ENCODE measurements at regions not wholly inside any gene's neighbourhood (a gene's known extent, or its start where the extent isn't known, plus 50 kb on each side); places are given as distances from the start of the nearest gene placed in this dataset.

GRCh38 chr11:29231991-29232390, 784.8 kb downstream of the KCNA4 start:
- TF ChIP-seq ZNF366 (tag by site-specific recombination; conservative IDR thresholded peaks at IDR 0.05): no peak
- no peak for TF ChIP-seq ZNF274 (IDR thresholded peaks at IDR 0.05; ENCODE audit: low read length)
- no peak for TF ChIP-seq ZNF274 (tag by site-specific recombination; IDR thresholded peaks at IDR 0.05; ENCODE audit: borderline replicate concordance)
- no peak for TF ChIP-seq ZFP41 (tag by site-specific recombination; IDR thresholded peaks at IDR 0.05; ENCODE audit: borderline replicate concordance)
- TF ChIP-seq ZNF239 (tag by site-specific recombination; IDR thresholded peaks at IDR 0.05): no peak
- TF ChIP-seq YY1 (tag by site-specific recombination; IDR thresholded peaks at IDR 0.05): no peak
- TF ChIP-seq ZNF549 (tag by site-specific recombination; IDR thresholded peaks at IDR 0.05): no peak
- TF ChIP-seq ZNF37A (tag by site-specific recombination; IDR thresholded peaks at IDR 0.05): no peak
- no peak for TF ChIP-seq ZNF138 (tag by site-specific recombination; IDR thresholded peaks at IDR 0.05; ENCODE audit: borderline replicate concordance)
- TF ChIP-seq FEZF1 (tag by site-specific recombination; IDR thresholded peaks at IDR 0.05): no peak
- TF ChIP-seq, protein P1, sequence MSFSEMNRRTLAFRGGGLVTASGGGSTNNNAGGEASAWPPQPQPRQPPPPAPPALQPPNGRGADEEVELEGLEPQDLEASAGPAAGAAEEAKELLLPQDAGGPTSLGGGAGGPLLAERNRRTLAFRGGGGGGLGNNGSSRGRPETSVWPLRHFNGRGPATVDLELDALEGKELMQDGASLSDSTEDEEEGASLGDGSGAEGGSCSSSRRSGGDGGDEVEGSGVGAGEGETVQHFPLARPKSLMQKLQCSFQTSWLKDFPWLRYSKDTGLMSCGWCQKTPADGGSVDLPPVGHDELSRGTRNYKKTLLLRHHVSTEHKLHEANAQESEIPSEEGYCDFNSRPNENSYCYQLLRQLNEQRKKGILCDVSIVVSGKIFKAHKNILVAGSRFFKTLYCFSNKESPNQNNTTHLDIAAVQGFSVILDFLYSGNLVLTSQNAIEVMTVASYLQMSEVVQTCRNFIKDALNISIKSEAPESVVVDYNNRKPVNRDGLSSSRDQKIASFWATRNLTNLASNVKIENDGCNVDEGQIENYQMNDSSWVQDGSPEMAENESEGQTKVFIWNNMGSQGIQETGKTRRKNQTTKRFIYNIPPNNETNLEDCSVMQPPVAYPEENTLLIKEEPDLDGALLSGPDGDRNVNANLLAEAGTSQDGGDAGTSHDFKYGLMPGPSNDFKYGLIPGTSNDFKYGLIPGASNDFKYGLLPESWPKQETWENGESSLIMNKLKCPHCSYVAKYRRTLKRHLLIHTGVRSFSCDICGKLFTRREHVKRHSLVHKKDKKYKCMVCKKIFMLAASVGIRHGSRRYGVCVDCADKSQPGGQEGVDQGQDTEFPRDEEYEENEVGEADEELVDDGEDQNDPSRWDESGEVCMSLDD (tag by site-specific recombination; IDR thresholded peaks at IDR 0.05): no peak
- TF ChIP-seq, protein P2, sequence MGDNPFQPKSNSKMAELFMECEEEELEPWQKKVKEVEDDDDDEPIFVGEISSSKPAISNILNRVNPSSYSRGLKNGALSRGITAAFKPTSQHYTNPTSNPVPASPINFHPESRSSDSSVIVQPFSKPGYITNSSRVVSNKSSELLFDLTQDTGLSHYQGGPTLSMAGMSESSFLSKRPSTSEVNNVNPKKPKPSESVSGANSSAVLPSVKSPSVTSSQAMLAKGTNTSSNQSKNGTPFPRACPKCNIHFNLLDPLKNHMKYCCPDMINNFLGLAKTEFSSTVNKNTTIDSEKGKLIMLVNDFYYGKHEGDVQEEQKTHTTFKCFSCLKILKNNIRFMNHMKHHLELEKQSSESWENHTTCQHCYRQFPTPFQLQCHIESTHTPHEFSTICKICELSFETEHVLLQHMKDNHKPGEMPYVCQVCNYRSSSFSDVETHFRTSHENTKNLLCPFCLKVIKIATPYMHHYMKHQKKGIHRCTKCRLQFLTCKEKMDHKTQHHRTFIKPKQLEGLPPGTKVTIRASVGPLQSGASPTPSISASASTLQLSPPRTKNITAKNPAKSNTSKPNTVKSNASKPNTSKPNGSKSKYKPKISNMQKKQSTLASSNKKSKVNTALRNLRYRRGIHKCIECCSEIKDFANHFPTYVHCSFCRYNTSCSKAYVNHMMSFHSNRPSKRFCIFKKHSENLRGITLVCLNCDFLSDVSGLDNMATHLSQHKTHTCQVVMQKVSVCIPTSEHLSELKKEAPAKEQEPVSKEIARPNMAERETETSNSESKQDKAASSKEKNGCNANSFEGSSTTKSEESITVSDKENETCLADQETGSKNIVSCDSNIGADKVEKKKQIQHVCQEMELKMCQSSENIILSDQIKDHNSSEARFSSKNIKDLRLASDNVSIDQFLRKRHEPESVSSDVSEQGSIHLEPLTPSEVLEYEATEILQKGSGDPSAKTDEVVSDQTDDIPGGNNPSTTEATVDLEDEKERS (tag by site-specific recombination; IDR thresholded peaks at IDR 0.05): no peak
- CTCF ChIA-PET: interaction anchor here (0.6 kb wide), 1 partner anchor 70 kb away, joined by 3 read pairs; no protein-coding TSS in a partner anchor
- H3K27ac ChIP-seq (ENCODE audit: extremely low read depth, low read depth, low read length): no peak overlapping the region
- H3K9me3 ChIP-seq (ENCODE audit: control insufficient read depth, insufficient read depth, low read depth, low read length): no peaks in the 10 kb centered on the region
- H3K4me3 ChIP-seq (ENCODE audit: low read depth, low read length): no peak overlapping the region
- no peaks in the 10 kb centered on the region for H3K4me1 ChIP-seq (ENCODE audit: control insufficient read depth, insufficient read depth, low read length)
- no peaks in the 10 kb centered on the region for H3K36me3 ChIP-seq (ENCODE audit: control insufficient read depth in 2 of 2, insufficient read depth in 1 of 2, low read length in 2 of 2)
- POLR2A ChIA-PET: no interaction called here

- ChIA-PET CTCF (no interaction called here), POLR2A (no interaction called here)
- H3K27ac ChIP-seq (ENCODE audit: extremely low read depth, low read depth, low read length): no peak overlapping the region
- no peaks in the 10 kb centered on the region for H3K4me1 ChIP-seq (ENCODE audit: control insufficient read depth, insufficient read depth, low read length)
- H3K4me3 ChIP-seq (ENCODE audit: low read depth, low read length): no peak overlapping the region
- no peaks in the 10 kb centered on the region for H3K36me3 ChIP-seq (ENCODE audit: control insufficient read depth in 2 of 2, insufficient read depth in 1 of 2, low read length in 2 of 2)
- no peaks in the 10 kb centered on the region for H3K9me3 ChIP-seq (ENCODE audit: control insufficient read depth, insufficient read depth, low read depth, low read length)
- TF ChIP-seq GLIS1 (tag by site-specific recombination; IDR thresholded peaks at IDR 0.05): no peak
- TF ChIP-seq ZNF404 (tag by site-specific recombination; IDR thresholded peaks at IDR 0.05): no peak
- TF ChIP-seq ZNF394 (tag by site-specific recombination; IDR thresholded peaks at IDR 0.05; ENCODE audit: borderline replicate concordance): no peak
- no peak for TF ChIP-seq ZBTB8A (tag by site-specific recombination; IDR thresholded peaks at IDR 0.05)
- TF ChIP-seq, protein P3, sequence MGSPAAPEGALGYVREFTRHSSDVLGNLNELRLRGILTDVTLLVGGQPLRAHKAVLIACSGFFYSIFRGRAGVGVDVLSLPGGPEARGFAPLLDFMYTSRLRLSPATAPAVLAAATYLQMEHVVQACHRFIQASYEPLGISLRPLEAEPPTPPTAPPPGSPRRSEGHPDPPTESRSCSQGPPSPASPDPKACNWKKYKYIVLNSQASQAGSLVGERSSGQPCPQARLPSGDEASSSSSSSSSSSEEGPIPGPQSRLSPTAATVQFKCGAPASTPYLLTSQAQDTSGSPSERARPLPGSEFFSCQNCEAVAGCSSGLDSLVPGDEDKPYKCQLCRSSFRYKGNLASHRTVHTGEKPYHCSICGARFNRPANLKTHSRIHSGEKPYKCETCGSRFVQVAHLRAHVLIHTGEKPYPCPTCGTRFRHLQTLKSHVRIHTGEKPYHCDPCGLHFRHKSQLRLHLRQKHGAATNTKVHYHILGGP (tag by site-specific recombination; IDR thresholded peaks at IDR 0.05): no peak
- TF ChIP-seq, protein P4, sequence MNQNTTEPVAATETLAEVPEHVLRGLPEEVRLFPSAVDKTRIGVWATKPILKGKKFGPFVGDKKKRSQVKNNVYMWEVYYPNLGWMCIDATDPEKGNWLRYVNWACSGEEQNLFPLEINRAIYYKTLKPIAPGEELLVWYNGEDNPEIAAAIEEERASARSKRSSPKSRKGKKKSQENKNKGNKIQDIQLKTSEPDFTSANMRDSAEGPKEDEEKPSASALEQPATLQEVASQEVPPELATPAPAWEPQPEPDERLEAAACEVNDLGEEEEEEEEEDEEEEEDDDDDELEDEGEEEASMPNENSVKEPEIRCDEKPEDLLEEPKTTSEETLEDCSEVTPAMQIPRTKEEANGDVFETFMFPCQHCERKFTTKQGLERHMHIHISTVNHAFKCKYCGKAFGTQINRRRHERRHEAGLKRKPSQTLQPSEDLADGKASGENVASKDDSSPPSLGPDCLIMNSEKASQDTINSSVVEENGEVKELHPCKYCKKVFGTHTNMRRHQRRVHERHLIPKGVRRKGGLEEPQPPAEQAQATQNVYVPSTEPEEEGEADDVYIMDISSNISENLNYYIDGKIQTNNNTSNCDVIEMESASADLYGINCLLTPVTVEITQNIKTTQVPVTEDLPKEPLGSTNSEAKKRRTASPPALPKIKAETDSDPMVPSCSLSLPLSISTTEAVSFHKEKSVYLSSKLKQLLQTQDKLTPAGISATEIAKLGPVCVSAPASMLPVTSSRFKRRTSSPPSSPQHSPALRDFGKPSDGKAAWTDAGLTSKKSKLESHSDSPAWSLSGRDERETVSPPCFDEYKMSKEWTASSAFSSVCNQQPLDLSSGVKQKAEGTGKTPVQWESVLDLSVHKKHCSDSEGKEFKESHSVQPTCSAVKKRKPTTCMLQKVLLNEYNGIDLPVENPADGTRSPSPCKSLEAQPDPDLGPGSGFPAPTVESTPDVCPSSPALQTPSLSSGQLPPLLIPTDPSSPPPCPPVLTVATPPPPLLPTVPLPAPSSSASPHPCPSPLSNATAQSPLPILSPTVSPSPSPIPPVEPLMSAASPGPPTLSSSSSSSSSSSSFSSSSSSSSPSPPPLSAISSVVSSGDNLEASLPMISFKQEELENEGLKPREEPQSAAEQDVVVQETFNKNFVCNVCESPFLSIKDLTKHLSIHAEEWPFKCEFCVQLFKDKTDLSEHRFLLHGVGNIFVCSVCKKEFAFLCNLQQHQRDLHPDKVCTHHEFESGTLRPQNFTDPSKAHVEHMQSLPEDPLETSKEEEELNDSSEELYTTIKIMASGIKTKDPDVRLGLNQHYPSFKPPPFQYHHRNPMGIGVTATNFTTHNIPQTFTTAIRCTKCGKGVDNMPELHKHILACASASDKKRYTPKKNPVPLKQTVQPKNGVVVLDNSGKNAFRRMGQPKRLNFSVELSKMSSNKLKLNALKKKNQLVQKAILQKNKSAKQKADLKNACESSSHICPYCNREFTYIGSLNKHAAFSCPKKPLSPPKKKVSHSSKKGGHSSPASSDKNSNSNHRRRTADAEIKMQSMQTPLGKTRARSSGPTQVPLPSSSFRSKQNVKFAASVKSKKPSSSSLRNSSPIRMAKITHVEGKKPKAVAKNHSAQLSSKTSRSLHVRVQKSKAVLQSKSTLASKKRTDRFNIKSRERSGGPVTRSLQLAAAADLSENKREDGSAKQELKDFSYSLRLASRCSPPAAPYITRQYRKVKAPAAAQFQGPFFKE (tag by site-specific recombination; IDR thresholded peaks at IDR 0.05; ENCODE audit: borderline replicate concordance): no peak
- no peak for TF ChIP-seq ZNF530 (tag by site-specific recombination; IDR thresholded peaks at IDR 0.05; ENCODE audit: low read depth)
- TF ChIP-seq SP3 (tag by site-specific recombination; IDR thresholded peaks at IDR 0.05): no peak
- TF ChIP-seq ZNF670 (tag by site-specific recombination; IDR thresholded peaks at IDR 0.05; ENCODE audit: low read depth): no peak
- no peak for TF ChIP-seq ZNF449 (tag by site-specific recombination; IDR thresholded peaks at IDR 0.05)
These were observed 785.2 kb downstream of the KCNA4 start for GRCh38 chr11:29231586-29231985.
